Ascending aorta (tissue), 2 donors: ENCODE measurements at regions not wholly inside any gene's neighbourhood (a gene's known extent, or its start where the extent isn't known, plus 50 kb on each side); places are given as distances from the start of the nearest gene placed in this dataset.

Experiments used
- DNase-seq, 2 donors: peaks; one replicate each; pipeline ENCODE4 v3.0.0-alpha.2; 2019; ENCODE audit warnings: low spot score in 2 of 2
- H3K27ac ChIP-seq, 2 donors: fragments of 200-600 bp; sonication (generic); one replicate each; pipeline ENCODE4 v1.5.1; 2016 to 2017; ENCODE audit warnings: mild to moderate bottlenecking in 1 of 2
- H3K27me3 ChIP-seq: fragments of 200-600 bp; sonication (generic); one replicate; pipeline ENCODE4 v1.5.1; 2017
- H3K36me3 ChIP-seq, 2 donors: fragments of 200-600 bp; sonication (generic); one replicate each; pipeline ENCODE4 v1.5.1; 2016
- H3K4me1 ChIP-seq, 2 donors: fragments of 200-600 bp; sonication (generic); one replicate each; pipeline ENCODE4 v1.5.1; 2016 to 2017; ENCODE audit warnings: mild to moderate bottlenecking in 1 of 2
- H3K4me3 ChIP-seq, 2 donors: fragments of 200-600 bp; sonication (generic); one replicate each; pipeline ENCODE4 v1.5.1; 2016 to 2017; ENCODE audit warnings: mild to moderate bottlenecking in 1 of 2
- H3K9me3 ChIP-seq, 2 donors: fragments of 200-600 bp; sonication (generic); one replicate each; pipeline ENCODE4 v1.5.1; 2016
- intact Hi-C: fragments of 100-400 bp; cut with DNase I; formaldehyde crosslinking; loops from one replicate; pipeline ENCODE4 v1.15.1; 2023
- TF ChIP-seq, protein P1 (sequence below), 3 experiments: fragments of 200-600 bp in 2 of 3; fragments of 450-650 bp in 1 of 3; sonication (generic) in 2 of 3; IDR thresholded peaks; one replicate each; pipeline ENCODE4 v1.5.1; 2016 to 2019; ENCODE audit warnings: antibody characterized with exemption in 3 of 3, mild to moderate bottlenecking in 1 of 3, moderate library complexity in 1 of 3

DNA sequence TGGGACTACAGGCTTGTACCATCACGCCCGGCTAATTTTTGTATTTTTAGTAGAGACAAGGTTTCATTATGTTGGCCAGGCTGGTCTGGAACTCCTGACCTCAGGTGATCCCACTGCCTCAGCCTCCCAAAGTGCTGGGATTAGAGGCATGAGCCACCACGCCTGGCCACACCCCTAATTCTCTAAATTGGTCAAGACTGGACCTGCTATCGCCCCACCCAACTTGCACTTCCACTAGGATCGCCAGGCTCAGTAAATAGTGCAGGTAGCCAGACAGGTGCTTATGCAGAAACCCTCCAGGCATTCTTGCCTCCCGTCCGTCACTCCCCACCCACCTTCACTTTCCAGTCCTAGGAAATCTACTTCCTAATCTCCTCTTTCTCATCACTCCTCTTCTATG lies 481.4 kb upstream of the EEF2KMT start:
- no peak for DNase-seq
- no peaks in the 10 kb centered on the region for H3K4me1 ChIP-seq
- H3K9me3 ChIP-seq, result no peaks in the 10 kb centered on the region
- intact Hi-C loops, result no loop called here
- H3K27ac ChIP-seq, result no peak overlapping the region
- no peaks in the 10 kb centered on the region for H3K27me3 ChIP-seq
- TF ChIP-seq, protein P1, sequence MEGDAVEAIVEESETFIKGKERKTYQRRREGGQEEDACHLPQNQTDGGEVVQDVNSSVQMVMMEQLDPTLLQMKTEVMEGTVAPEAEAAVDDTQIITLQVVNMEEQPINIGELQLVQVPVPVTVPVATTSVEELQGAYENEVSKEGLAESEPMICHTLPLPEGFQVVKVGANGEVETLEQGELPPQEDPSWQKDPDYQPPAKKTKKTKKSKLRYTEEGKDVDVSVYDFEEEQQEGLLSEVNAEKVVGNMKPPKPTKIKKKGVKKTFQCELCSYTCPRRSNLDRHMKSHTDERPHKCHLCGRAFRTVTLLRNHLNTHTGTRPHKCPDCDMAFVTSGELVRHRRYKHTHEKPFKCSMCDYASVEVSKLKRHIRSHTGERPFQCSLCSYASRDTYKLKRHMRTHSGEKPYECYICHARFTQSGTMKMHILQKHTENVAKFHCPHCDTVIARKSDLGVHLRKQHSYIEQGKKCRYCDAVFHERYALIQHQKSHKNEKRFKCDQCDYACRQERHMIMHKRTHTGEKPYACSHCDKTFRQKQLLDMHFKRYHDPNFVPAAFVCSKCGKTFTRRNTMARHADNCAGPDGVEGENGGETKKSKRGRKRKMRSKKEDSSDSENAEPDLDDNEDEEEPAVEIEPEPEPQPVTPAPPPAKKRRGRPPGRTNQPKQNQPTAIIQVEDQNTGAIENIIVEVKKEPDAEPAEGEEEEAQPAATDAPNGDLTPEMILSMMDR (IDR thresholded peaks at IDR 0.05), result no peak
- no peaks in the 10 kb centered on the region for H3K36me3 ChIP-seq
- no peak overlapping the region for H3K4me3 ChIP-seq

DNA sequence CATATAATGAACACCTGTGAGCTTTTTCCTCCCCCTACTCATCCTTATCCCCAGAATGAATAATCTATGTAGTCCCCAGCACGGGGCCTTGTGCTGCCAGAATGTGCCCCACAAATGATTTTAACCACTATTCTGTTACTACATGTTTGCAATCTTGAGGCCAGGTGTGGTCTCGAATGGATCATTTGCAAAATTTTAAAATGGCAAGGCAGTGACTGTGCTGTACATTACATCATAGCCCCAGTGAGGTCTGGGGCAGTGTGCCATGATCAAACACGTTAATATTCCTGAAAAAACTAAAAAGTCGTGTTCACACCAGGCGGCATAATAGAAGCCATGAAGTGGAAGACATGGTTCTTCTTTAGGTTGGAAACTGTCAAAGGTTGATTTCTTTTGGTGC lies 479.9 kb upstream of the EEF2KMT start:
- Histone ChIP-seq H3K36me3 (no peaks in the 10 kb centered on the region), H3K4me3 (no peak overlapping the region), H3K9me3 (no peaks in the 10 kb centered on the region), H3K4me1 (no peaks in the 10 kb centered on the region), H3K27ac (no peak overlapping the region), H3K27me3 (no peaks in the 10 kb centered on the region)
- intact Hi-C loops, result no loop called here
- TF ChIP-seq, protein P1 (IDR thresholded peaks at IDR 0.05), result no peak
- no peak for DNase-seq

DNA sequence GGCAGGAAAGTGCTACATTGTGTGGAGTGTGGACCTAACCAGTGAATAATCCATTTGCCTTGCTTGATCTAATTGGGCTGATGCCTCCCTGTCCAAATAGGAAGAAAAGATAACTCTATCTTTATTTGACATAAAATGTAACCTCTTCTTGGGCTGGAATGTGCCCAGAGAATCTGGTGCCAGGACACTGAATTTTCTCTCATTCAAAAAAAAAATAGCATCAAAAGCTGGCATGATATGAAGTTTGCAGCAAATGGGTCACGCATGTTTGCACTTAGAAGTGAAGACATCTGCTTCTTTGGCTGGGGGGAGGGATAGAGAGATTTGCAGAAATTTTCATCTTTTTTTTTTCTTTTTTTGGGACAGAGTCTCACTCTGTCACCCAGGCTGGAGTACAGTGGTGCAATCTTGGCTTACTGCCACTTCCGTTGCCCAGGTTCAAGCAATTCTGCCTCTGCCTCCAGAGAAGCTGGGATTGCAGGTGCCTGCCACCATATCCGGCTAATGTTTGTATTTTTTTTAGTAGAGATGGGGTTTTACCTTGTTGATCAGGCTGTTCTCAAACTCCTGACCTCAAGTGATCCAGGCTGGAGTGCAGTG lies 478.2 kb upstream of the EEF2KMT start:
- TF ChIP-seq, protein P1 (IDR thresholded peaks at IDR 0.05), result no peak
- Histone ChIP-seq H3K27ac (no peak overlapping the region), H3K36me3 (no peaks in the 10 kb centered on the region), H3K27me3 (no peaks in the 10 kb centered on the region), H3K9me3 (no peaks in the 10 kb centered on the region), H3K4me1 (no peaks in the 10 kb centered on the region), H3K4me3 (no peak overlapping the region)
- intact Hi-C loops, result no loop called here
- DNase-seq, result no peak

DNA sequence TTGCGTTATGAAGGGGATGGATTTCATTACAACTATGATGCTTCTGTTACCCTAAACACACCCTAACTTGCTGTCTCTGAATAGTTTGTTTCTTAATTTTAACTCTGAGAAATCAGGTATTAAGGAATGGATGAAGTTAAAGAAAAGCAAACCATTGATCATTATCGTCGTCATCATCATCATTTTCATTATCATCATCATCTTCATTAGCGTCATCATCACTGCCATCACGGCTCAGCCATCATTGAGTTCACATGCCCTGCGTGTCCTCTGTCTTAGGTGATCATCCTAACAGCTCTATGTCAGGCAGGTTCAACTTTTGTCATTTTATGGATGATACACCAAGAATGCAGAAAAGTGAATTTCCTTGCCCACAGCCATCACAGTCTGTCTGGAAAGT lies 477.5 kb upstream of the EEF2KMT start:
- intact Hi-C loops, result no loop called here
- TF ChIP-seq, protein P1 (IDR thresholded peaks at IDR 0.05), result no peak

DNA sequence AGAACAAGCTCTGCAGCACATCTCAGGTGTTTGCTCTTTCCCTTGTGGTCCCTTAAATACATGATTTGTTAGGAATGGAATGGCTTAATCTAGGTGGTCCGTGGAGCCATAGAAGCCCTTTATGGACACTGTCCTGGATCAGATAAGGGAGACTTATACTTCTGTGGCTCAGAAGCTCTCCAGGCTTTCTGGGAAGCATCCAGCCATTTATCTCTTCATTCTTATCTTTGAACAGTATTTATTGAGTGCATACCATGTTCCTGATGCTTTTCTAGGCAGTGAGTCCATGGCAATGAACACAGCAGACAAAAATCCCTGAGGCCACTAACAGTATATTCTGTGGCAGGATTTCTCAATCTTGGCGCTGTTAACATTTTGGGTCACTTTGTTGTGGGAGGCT lies 474.5 kb upstream of the EEF2KMT start:
- Histone ChIP-seq H3K27me3 (no peaks in the 10 kb centered on the region), H3K27ac (no peak overlapping the region), H3K4me1 (no peaks in the 10 kb centered on the region), H3K36me3 (no peaks in the 10 kb centered on the region), H3K9me3 (no peaks in the 10 kb centered on the region), H3K4me3 (no peak overlapping the region)
- DNase-seq, result no peak
- intact Hi-C loops, result no loop called here
- TF ChIP-seq, protein P1 (IDR thresholded peaks at IDR 0.05), result no peak

More for the DNA sequence above, 477.5 kb upstream of the EEF2KMT start:
- no peaks in the 10 kb centered on the region for H3K4me1 ChIP-seq
- no peaks in the 10 kb centered on the region for H3K27me3 ChIP-seq
- H3K4me3 ChIP-seq, result no peak overlapping the region
- no peaks in the 10 kb centered on the region for H3K9me3 ChIP-seq
- H3K36me3 ChIP-seq, result no peaks in the 10 kb centered on the region
- no peak overlapping the region for H3K27ac ChIP-seq
- no peak for DNase-seq

DNA sequence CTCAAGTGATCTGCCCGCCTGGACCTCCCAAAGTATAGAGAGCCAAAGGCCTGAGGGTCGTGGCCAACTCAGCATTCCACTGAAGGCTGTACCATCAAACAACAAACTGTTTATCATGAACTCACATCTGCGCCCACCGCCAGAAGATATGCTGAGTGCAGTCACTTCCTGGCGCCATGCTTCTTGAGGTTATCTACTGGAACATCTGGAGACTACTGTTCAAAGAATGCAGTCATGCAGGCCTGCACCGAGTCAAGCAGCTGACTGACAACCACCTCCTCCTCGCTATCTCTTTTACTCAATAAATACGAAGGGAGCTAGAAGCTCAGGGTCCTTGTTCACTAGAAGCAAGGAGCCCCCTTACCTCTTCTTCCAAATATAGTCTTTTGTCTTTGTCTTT lies 473.9 kb upstream of the EEF2KMT start:
- no peaks in the 10 kb centered on the region for H3K4me1 ChIP-seq
- H3K36me3 ChIP-seq, result no peaks in the 10 kb centered on the region

More for the DNA sequence above, 473.9 kb upstream of the EEF2KMT start:
- intact Hi-C loops, result no loop called here
- Histone ChIP-seq H3K27me3 (no peaks in the 10 kb centered on the region), H3K27ac (no peak overlapping the region), H3K9me3 (no peaks in the 10 kb centered on the region), H3K4me3 (no peak overlapping the region)
- TF ChIP-seq, protein P1 (IDR thresholded peaks at IDR 0.05), result no peak
- no peak for DNase-seq
